ENCODE measurements at regions not wholly inside any gene's neighbourhood (a gene's known extent, or its start where the extent isn't known, plus 50 kb on each side); places are given as distances from the start of the nearest gene placed in this dataset.

GRCh38 chr22:33984211-33984610 is 63.9 kb upstream of the LARGE1 start:
- no peak overlapping the region for H3K4me3 ChIP-seq (replicated peaks in 1 of 4; ENCODE audit: control extremely low read depth in 1 of 4, insufficient read depth in 1 of 4, low read depth in 3 of 4, low read length in 4 of 4)
- no peak overlapping the region for H3K4me2 ChIP-seq (ENCODE audit: extremely low read depth, insufficient read depth, low read length)
- no peaks in the 10 kb centered on the region for H3K79me2 ChIP-seq (ENCODE audit: control insufficient read depth, insufficient read depth, low read length)
- no peaks in the 10 kb centered on the region for H3K9me3 ChIP-seq (ENCODE audit: control insufficient read depth, insufficient read depth, low read depth, low read length)
- H3K4me1 ChIP-seq (ENCODE audit: control insufficient read depth, extremely low read depth, insufficient read depth, low read length), result no peaks in the 10 kb centered on the region
- no peak for DNase-seq (ENCODE audit: low read depth in 2 of 2)
- H3K27ac ChIP-seq (ENCODE audit: insufficient read depth, low read length), result no peak overlapping the region
- H3K36me3 ChIP-seq (ENCODE audit: control insufficient read depth, insufficient read depth, low read length), result no peaks in the 10 kb centered on the region
- H3K27me3 ChIP-seq (ENCODE audit: control insufficient read depth, insufficient read depth, low read length), result no peaks in the 10 kb centered on the region
- H3K9ac ChIP-seq (ENCODE audit: insufficient read depth, low read length), result no peak overlapping the region
- H4K20me1 ChIP-seq (ENCODE audit: control insufficient read depth, extremely low read depth, insufficient read depth, low read length), result no peaks in the 10 kb centered on the region
- no peak overlapping the region for H2AFZ ChIP-seq (ENCODE audit: low read length)
- TF ChIP-seq EZH2 (IDR thresholded peaks at IDR 0.05; ENCODE audit: low read length, missing control alignments) (no peak), CTCF (conservative IDR thresholded peaks at IDR 0.05 in 1 of 2, IDR thresholded peaks at IDR 0.05 in 1 of 2; ENCODE audit: low read depth in 1 of 2, low read length in 2 of 2) (no peak)

- Histone ChIP-seq H2AFZ (ENCODE audit: low read length) (no peak overlapping the region), H3K4me2 (ENCODE audit: extremely low read depth, insufficient read depth, low read length) (no peak overlapping the region), H3K4me3 (replicated peaks in 1 of 4; ENCODE audit: control extremely low read depth in 1 of 4, insufficient read depth in 1 of 4, low read depth in 3 of 4, low read length in 4 of 4) (no peak overlapping the region), H3K79me2 (ENCODE audit: control insufficient read depth, insufficient read depth, low read length) (no peaks in the 10 kb centered on the region), H3K9me3 (ENCODE audit: control insufficient read depth, insufficient read depth, low read depth, low read length) (no peaks in the 10 kb centered on the region), H4K20me1 (ENCODE audit: control insufficient read depth, extremely low read depth, insufficient read depth, low read length) (no peaks in the 10 kb centered on the region), H3K27me3 (ENCODE audit: control insufficient read depth, insufficient read depth, low read length) (no peaks in the 10 kb centered on the region), H3K36me3 (ENCODE audit: control insufficient read depth, insufficient read depth, low read length) (no peaks in the 10 kb centered on the region), H3K27ac (ENCODE audit: insufficient read depth, low read length) (no peak overlapping the region), H3K9ac (ENCODE audit: insufficient read depth, low read length) (no peak overlapping the region), H3K4me1 (ENCODE audit: control insufficient read depth, extremely low read depth, insufficient read depth, low read length) (no peaks in the 10 kb centered on the region)
- DNase-seq (ENCODE audit: low read depth in 2 of 2), result no peak
- no peak for TF ChIP-seq CTCF (conservative IDR thresholded peaks at IDR 0.05 in 1 of 2, IDR thresholded peaks at IDR 0.05 in 1 of 2; ENCODE audit: low read depth in 1 of 2, low read length in 2 of 2)
- no peak for TF ChIP-seq EZH2 (IDR thresholded peaks at IDR 0.05; ENCODE audit: low read length, missing control alignments)
These were observed 64.5 kb upstream of the LARGE1 start for GRCh38 chr22:33984656-33985285.

DNA sequence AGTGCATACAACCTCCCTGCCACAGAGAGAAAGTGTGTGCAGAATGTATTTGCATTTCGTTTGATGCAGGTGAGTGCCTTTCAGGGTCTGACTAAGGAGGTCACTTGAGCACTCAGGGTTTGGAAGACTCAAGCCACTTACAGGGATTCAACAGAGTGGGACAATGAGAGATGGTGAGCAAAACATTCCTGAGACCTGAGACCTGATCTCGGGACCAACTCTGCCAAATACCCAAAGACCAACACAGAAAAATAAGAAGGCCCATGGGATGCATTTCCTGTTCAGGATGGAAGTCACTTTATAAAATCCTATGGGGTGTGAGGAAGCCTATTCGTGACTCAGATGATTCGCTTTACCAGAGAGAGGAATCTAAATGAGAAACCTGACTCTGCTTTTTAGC is 65.2 kb upstream of the LARGE1 start:
- TF ChIP-seq EZH2 (IDR thresholded peaks at IDR 0.05; ENCODE audit: low read length, missing control alignments) (no peak), CTCF (conservative IDR thresholded peaks at IDR 0.05 in 1 of 2, IDR thresholded peaks at IDR 0.05 in 1 of 2; ENCODE audit: low read depth in 1 of 2, low read length in 2 of 2) (no peak)
- H3K36me3 ChIP-seq (ENCODE audit: control insufficient read depth, insufficient read depth, low read length), result no peaks in the 10 kb centered on the region
- no peak overlapping the region for H3K27ac ChIP-seq (ENCODE audit: insufficient read depth, low read length)
- no peak overlapping the region for H3K9ac ChIP-seq (ENCODE audit: insufficient read depth, low read length)
- no peaks in the 10 kb centered on the region for H3K9me3 ChIP-seq (ENCODE audit: control insufficient read depth, insufficient read depth, low read depth, low read length)
- no peak for DNase-seq (ENCODE audit: low read depth in 2 of 2)
- H3K79me2 ChIP-seq (ENCODE audit: control insufficient read depth, insufficient read depth, low read length), result no peaks in the 10 kb centered on the region
- H3K27me3 ChIP-seq (ENCODE audit: control insufficient read depth, insufficient read depth, low read length), result no peaks in the 10 kb centered on the region
- no peak overlapping the region for H2AFZ ChIP-seq (ENCODE audit: low read length)
- no peak overlapping the region for H3K4me3 ChIP-seq (replicated peaks in 1 of 4; ENCODE audit: control extremely low read depth in 1 of 4, insufficient read depth in 1 of 4, low read depth in 3 of 4, low read length in 4 of 4)
- no peaks in the 10 kb centered on the region for H4K20me1 ChIP-seq (ENCODE audit: control insufficient read depth, extremely low read depth, insufficient read depth, low read length)
- no peak overlapping the region for H3K4me2 ChIP-seq (ENCODE audit: extremely low read depth, insufficient read depth, low read length)
- H3K4me1 ChIP-seq (ENCODE audit: control insufficient read depth, extremely low read depth, insufficient read depth, low read length), result no peaks in the 10 kb centered on the region
